HUDEP-2 (cell line): ENCODE measurements at regions not wholly inside any gene's neighbourhood (a gene's known extent, or its start where the extent isn't known, plus 50 kb on each side); places are given as distances from the start of the nearest gene placed in this dataset.
"Not testable (repeated sequence)": the region's sequence is repeated elsewhere in the genome, so short reads cannot be mapped to it uniquely, and the experiment has no call there.

ENCODE experiments used
- DNase-seq, 76 experiments: peaks; one replicate each; lab custom pipeline; 2025; ENCODE audit not compliant: unreplicated experiment in 76 of 76; lab: John Stamatoyannopoulos, UW

DNA sequence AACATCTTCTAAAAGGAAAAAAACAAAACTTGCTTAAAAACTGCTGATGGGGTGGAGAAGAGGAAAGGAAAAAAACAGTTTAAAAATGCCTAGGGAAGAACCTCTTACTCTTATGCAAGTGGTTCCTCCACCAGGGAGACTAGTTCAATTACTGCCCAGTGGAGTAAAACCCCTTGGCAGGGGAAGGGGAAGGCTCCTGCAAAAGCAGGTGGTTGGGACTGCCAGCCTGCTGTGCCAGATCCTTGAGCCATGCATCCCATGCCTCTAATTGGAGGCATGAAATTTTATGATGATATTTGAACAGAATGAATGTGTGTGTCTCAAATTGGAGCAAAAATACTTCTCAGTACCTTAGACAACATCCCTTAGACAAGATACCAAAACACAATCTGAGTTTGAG is 118.8 kb downstream of the FSCB start:
- no peak for DNase-seq

DNA sequence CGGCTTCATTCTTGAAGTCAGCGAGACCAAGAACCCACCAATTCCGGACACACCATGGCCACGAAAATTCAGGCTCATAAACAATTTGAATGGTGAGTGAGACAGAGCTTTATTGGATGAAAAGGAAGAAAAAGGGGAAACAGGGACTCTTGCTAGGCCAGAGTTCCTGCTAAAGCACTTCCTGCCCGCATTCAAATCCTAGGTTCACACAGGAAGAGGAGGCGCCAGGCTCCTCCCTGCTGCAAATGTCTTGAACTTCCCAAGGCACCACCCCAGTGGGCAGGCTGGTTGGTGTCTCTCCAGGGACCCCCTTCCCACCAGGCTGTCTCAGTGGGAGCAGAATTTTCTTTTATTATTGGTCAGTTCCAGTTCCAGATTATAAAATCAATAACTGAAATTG is 121.2 kb downstream of the FSCB start:
- DNase-seq: no peak

DNA sequence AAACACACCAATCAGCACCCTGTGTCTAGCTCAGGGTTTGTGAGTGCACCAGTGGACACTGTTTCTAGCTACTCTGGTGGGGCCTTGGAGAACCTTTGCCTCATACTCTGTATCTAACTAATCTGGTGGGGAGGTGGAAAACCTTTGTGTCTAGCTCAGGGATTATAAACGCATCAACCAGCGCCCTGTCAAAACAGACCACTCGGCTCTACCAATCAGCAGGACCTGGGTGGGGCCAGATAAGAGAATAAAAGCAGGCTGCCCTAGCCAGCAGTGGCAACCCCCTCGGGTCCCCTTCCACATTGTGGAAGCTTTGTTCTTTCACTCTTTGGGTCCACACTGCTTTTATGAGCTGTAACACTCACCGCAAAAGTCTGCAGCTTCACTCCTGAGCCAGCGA is 121.8 kb downstream of the FSCB start:
- not testable (repeated sequence) for DNase-seq

DNA sequence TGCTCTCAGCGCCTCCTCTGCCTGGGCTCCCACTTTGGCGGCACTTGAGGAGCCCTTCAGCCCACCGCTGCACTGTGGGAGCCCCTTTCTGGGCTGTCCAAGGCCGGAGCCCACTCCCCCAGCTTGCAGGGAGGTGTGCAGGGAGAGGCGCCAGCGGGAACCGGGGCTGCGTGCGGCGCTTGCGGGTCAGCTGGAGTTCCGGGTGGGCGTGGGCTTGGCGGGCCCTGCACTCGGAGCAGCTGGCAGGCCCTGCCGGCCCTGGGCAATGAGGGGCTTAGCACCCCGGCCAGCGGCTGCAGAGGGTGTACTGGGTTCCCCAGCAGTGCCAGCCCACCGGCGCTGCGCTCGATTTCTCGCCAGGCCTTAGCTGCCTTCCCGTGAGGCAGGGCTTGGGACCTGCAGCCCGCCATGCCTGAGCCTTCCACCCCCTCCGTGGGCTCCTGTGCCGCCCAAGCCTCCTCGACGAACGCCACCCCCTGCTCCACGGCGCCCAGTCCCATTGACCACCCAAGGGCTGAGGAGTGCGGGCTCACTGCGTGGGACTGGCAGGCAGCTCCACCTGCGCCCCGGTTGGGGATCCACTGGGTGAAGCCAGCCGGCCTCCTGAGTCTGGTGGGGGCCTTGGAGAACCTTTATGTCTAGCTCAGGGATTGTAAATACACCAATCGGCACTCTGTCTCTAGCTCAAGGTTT is 122.3 kb downstream of the FSCB start:
- DNase-seq: not testable (repeated sequence)

DNA sequence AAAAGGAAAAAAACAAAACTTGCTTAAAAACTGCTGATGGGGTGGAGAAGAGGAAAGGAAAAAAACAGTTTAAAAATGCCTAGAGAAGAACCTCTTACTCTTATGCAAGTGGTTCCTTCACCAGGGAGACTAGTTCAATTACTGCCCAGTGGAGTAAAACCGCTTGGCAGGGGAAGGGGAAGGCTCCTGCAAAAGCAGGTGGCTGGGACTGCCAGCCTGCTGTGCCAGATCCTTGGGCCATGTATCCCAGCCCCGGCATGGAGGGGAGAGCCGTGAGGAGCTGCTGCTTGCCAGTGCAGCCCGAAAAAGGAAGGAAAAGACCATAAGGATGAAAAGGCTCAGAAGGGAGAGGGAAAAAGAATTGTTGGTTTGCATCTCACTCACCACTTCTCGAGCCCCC is 123.0 kb downstream of the FSCB start:
- no peak for DNase-seq

DNA sequence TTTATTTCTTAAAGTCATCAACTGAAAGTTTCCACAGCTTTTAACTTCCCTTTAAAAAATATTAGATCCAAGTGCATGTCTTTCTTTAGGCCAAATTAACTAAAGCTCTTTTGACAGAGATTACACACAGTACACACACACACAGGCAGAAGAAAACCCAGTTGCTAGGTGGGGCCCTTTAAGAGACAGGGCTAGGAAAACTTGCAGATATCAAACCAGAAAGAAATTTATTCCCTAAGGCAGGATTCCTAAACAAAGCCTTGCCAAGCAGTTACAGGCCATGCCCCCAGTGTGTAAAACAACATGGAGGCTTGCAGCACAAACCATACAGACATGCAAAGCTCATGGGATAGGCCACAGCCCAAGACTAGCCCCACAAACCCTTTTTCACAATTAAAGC is 123.4 kb downstream of the FSCB start:
- no peak for DNase-seq

DNA sequence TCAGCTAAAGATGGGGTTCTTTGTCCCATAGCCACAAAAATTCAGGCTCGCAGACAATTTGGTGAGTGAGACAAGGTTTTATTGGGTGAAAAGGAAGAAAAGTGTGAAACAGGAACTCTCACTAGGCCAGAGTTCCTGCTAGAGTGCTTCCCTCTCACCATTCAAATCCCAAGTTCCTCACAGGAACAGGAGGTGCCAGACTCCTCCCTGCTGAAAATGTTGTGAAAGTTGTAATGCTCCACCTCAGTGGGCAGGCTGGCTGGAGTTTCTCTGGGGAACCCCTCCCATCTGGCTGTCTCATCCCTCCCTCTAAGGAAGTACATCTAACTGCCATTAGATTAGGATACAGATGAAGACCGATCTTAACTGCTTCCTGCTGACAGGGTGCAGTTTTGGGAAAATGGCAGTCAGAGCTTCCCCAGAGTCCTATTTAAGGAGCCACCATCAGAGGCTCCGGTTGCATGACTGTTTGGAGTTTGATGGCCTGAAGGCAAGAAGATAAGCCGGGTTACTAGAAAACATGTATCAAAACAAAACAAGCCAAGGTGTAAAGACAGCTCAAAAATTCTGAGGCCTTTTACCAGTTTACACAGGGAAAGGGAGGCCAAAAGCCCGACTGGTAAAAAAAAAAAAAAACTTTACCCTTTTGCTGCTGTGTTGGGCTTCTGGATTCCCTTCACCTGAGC is 127.6 kb downstream of the FSCB start:
- no peak for DNase-seq

DNA sequence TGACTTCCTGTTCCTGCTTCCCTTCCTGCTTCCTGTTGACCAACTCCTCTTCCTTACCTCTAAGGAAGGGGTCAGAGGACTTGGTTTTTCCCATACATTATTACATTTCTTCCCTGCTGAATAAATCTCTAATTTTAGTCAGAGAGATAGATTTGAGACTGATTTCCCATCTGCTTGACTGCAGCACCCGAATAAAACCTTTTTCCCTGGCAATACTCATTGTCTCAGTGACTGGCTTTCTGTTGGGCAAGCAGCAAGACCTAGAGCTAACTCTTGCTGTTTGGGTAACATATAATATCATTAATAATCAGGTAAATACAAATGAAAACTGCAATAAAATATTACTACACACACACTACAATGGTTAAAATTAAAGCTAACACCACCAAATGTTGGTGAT is 132.2 kb downstream of the FSCB start:
- no peak for DNase-seq

DNA sequence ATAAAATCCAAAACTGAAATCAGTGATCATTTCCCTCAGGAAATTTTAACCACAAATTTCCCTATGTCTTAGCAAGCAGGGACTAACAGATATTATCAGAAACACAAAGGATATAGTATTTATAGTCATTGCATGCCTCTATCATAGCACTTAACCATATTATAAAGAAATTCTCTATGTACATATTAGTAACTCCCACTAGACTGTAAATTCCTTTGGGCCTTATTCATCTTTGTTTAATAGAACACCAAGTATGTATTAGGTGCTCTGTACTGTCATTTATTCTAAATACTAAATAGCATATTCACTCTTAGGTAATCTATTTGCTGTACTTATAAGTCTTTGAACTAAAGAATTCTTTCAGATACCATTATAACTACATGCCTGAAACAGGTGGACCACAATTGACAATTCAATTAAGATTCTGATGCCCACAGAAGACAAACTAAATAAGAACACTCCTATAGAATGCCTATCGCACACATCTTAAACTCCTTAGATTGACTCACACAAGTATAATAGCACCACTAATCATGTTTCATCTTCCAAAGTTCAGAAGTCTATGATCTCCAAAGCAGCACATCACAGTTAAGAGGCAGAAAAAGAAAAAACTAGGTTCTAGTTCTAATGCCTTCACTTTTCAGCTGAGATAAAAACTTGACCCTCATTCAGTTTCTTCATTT is 134.1 kb downstream of the FSCB start:
- no peak for DNase-seq

DNA sequence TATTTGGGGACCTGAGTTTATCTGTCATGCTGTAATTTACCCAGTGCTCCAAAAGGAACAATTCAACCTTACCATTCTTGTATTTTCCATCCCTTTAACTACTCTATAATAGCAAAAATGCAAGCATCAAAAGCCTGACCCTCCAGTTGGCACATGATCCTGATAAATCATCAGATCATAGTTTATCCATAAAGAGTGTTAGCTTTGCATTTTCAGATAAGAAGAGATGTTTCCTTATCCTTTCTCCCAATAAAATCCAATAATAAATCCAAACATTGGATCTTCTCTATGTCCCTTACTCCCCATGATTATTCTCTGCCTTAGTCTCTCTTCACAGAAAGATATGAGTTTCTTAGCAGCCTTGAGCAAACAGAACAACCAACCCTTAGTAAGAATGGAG is 134.9 kb downstream of the FSCB start:
- no peak for DNase-seq

DNA sequence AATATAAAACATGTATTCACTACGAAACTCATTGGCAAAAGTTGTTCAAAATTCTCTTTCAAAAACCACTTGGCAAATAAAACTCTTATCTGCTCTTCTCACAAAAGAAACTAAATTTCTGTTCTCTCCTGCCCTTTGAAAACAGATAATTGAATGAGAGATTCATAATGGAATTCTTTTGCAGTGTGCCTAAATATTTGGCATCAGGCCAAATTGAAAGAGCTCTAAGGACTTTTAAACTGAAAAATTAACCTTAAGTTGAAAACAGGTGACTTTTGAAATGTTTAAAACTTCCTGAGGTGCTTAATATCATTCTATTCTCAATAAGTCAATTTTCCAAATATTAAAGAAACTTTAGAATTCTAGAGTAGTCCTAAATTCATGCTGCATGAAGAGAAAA is 136.4 kb downstream of the FSCB start:
- no peak for DNase-seq

DNA sequence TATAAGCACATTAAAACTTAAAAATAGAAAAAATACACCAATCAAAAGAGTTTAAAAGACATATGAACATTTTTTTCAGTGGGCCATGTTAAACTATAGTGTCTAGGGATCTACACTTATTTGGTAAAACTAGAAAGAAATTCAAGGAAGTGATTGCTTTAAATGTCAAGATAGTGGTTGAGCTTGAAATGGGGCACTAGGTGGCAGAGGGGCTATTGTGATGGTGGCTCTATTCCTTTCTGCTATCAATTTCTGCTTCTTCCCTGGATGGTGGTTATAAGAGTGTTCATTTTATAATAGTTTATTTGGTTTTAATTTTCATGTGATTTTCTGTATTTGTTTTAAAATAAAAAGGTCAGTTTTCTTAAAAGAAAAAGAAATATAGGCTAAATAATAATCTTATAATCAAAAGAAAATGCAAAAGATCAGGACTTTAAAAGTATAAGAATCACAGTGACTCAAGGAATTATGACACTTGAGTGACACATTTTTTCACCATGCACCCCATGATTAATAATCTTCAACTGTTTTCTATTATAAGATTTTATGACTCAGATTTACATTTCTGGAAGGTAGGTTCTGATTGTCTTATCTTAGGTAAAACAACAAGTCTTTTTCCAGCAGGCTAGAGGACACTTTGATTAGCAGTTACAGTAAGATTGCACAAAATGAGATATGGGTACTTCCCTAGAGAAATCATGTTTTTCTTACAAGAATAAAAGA is 137.5 kb downstream of the FSCB start:
- DNase-seq: no peak

DNA sequence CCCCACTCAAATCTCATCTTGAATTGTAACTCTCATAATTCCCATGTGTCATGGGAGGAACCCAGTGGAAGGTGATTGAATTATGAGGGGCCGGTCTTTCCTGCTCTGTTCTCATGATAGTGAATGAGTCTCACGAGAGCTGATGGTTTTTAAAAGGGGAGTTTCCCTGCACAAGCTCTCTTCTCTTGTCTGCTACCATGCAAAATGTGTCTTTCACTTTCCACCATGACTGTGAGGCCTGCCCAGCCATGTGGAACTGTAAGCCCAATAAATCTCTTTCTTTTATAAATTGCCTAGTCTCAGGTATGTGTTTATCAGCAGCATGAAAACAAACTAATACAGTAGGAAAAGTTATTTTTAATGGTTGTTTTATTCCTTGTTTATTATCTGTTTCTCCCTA is 146.0 kb downstream of the FSCB start:
- DNase-seq: no peak

DNA sequence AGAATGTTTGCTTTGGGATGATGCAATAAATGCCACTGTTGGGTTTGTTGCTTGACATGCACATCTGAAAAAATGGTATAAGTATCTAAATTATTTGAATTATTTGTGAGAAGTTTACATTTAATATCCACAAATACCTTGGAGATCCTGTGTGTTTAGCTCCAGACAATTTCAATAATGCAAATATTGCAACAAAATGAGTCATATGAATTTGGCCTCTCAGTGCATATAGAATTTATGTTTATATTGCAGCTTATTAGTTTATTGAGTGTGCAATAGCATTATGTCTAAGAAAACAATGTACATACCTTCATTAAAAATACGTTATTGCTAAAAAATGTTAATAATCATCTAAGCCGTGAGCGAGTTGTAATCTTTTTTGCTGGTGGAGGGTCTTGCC is 153.3 kb downstream of the FSCB start:
- no peak for DNase-seq

DNA sequence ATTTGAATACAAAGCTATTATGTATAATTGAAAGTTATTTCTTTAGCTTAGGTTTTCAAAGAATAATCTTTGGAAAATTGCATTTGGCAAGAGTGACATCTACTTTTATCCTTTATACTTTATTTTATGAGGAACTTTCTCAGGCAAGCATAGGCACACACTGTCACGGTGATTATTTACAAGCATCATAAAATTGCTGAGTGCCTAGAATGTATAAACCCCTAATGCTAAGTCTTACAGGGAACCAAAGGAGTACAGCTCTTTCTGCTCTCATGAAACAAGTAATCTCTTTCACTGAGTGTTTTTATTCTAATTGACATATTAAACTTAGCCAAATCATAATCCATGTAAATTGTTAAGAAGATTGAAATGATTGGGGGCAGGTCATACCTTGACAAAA is 154.9 kb downstream of the FSCB start:
- DNase-seq: no peak

DNA sequence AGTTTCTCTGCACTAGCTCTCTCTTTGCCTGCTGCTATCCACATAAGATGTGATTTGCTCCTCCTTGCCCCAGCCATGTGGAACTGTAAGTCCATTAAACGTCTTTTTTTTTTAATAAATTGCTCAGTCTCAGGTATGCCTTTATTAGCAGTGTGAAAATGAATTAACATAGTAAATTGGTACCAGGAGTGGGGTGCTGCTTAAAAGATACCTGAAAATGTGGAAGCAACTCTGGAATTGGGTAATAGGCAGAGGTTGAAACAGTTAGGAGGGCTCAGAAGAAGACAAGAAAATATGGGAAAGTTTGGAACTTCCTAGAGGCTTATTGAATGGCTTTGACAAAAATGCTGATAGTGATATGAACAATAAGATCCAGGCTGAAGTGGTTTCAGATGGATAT is 159.8 kb downstream of the FSCB start:
- no peak for DNase-seq

DNA sequence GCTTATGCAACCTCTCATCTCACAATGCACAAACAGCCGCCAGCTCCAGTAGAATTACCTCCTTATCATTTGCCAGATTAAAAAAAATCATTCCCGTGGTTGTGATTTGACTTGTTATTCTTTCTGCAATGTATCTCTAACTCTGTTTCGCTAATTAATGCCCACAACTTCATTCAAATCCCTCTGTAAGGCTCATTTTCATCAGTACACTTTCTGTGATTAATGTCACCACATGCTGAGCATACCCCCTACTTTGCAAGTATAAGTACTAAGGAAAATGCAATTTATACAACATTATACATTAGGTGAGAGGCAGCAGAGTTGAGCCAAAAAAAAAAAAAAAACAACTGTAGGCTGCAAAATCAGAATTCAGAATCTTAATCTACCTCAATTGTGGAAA is 166.0 kb downstream of the FSCB start:
- DNase-seq: no peak

DNA sequence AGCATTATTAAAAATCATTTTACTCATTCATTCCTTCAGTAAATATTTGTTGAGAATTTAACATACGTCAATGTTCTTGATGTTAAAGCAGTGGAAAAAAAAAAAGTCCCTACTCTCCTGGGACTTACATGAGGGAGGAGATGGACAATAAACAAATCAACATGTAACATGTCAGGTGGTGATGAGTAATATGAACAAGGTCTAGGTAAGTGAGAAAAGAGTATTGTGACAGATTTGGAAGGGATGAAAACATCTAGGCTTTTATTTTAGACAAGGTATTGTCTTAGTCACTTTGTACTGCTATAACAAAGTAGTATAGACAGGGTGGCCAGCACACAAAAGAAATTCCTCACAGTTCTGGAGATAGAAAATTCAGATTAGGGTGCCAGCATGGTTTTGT is 167.2 kb downstream of the FSCB start:
- no peak for DNase-seq

DNA sequence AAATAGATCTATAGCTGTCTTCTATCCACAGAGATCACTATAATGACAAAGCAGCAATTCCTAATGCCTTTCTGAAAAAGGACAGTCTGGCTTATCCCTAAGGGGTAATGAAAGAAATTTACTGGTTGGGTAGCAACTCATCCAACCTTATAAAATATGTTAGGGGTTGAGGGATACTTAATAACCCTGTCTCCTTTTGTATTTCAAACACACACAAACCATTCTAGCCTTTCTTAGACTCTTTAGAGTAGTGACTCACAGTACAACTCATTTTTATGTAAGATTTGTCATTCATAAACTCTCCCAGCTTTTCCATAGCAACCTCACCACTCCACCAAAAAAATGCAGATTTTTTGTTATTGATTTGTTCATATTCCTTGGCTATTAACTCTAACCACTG is 167.9 kb downstream of the FSCB start:
- no peak for DNase-seq

DNA sequence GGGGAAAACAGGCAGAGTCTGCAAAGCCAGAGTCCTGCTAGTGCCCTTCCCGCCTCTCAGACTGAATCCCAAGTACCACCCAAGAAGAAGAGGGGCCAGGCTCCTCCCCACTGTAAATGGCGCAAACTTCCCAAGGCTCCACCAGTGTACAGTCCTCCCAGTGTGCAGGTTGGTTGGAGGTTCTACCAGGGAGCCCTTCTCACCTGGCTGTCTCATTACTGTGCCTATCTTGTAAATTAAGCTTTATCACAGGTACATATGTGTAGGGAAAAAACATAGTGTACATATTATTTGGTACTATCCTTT is 189.7 kb downstream of the FSCB start:
- no peak for DNase-seq

DNA sequence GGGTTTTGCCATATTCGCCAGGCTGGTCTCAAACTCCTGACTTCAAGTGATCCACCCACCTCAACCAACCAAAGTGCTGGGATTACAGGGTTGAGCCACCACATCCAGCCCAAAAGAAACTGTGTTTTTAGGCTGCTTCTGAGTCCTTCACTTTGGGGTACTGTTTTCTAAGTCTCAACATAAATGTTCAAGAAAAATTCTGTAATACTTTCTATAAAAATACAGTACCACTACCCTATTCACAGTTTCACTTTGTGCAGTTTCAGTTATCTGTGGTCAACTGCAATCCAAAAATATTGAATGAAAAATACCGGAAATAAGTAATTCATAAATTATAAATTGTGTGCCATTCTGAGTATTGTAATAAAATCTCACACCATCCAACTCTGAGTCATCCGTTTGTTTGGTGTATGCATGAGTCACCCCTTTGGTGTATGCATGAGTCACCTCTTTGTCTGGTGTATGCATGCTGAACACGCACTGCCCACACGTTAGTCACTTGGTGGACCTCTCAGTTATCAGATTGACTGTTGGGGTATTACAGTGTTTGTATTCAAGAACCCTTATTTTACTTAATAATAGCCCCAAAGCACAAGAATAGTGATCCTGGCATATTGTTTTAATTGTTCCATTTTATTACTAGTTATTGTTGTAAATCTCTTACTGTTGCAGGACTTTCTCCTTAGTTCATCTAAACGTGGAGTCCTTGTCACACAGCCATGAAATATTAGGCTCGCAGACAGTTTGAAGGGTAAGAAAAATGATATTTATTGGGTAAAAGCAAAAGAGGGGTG is 190.2 kb downstream of the FSCB start:
- DNase-seq: peak in 68 of 76 experiments; percentile 1 to 88 (median 48)
